ENCODE measurements at regions not wholly inside any gene's neighbourhood (a gene's known extent, or its start where the extent isn't known, plus 50 kb on each side); places are given as distances from the start of the nearest gene placed in this dataset.

- TF ChIP-seq POLR2A (IDR thresholded peaks at IDR 0.05): no peak
- TF ChIP-seq, protein P1, sequence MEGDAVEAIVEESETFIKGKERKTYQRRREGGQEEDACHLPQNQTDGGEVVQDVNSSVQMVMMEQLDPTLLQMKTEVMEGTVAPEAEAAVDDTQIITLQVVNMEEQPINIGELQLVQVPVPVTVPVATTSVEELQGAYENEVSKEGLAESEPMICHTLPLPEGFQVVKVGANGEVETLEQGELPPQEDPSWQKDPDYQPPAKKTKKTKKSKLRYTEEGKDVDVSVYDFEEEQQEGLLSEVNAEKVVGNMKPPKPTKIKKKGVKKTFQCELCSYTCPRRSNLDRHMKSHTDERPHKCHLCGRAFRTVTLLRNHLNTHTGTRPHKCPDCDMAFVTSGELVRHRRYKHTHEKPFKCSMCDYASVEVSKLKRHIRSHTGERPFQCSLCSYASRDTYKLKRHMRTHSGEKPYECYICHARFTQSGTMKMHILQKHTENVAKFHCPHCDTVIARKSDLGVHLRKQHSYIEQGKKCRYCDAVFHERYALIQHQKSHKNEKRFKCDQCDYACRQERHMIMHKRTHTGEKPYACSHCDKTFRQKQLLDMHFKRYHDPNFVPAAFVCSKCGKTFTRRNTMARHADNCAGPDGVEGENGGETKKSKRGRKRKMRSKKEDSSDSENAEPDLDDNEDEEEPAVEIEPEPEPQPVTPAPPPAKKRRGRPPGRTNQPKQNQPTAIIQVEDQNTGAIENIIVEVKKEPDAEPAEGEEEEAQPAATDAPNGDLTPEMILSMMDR (IDR thresholded peaks at IDR 0.05): no peak
These were observed 292.4 kb upstream of the SMIM30 start for GRCh38 chr7:113410796-113411195.
